ENCODE measurements at regions not wholly inside any gene's neighbourhood (a gene's known extent, or its start where the extent isn't known, plus 50 kb on each side); places are given as distances from the start of the nearest gene placed in this dataset.
"Not testable (repeated sequence)": the region's sequence is repeated elsewhere in the genome, so short reads cannot be mapped to it uniquely, and the experiment has no call there.

DNA sequence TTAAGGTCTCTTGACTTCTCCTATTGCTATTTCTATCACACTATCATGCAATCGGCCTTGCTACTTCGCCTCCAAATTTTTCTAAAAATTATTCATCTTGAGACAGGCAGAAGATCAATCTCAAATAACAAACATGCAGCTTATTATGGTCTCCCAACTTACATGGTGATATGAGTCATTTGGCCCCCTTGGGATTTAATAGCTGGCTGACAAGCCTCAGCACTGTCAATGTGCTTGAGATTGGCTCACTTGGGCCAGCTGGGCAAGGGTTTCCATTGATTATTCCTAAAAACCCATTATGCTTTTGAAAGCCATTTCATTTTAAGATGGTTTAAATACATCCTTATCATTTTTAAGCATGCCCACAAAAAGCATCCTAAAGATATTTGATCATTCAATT, 224.5 kb upstream of the NFIA start:
- DNase-seq (ENCODE audit: low read depth): no peak

DNA sequence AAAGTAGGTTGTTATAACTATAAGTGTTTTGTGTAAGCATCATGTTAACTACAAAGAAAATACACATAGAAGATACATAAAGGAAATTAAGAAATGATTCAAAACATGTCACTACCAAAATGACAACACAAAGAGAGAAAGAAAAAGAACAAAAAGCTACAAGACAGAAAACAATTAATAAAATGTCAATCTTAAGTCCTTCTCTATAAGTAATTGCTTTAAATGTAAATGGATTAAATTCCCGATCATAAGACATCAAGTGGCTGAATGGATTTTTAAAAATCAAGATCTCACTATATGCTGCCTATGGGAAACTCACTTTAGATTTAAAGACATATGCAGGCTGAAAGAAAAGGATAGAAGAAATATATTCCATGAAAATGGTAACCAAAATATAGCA, 232.3 kb upstream of the NFIA start:
- DNase-seq (ENCODE audit: low read depth): no peak

DNA sequence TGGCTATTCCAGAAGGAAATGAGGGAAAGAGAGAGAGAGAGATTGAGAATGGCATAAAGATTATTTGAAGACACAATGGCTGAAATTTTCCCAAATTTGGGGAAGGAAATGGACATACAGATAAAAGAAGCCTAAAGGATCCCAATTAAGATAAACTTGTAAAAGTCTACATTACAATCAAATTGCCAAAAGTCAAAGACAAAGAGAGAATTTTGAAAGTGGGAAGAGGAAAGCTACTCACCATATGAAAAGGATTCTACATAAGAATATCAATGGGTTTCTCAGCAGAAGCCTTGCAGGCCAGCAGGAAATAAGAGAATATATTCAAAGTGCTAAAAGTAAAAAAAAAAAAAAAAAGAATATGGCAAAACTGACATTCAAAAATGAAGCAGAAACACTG, 233.0 kb upstream of the NFIA start:
- DNase-seq (ENCODE audit: low read depth): no peak

DNA sequence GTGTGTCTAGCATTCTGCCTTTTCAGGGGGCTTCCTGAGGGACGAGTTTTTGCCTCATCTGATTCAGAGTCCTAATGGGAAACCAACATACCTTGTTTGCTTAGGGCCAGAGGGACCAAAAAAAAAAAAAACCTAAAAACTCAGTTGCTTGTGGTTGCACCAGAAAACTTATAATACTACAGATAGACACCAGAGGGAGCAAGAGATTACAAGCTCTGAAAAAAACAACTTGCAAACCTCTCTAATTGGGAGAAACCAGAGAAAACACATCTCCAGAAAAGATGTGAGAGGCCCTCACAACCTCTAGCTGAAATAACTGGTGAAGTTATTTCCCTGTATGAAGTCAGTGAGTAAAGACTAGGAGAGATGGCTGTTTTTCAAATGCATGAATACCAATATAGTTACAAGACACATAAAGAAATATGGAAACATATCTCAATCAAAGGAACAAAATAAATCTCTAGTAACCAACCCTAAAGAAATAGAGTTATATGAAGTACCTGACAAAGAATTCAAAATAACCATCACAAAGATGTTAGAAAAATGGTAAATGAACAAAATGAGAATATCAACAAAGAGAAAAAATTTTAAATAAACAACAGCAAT, 233.7 kb upstream of the NFIA start:
- peak; percentile 26 for DNase-seq (ENCODE audit: low read depth)

DNA sequence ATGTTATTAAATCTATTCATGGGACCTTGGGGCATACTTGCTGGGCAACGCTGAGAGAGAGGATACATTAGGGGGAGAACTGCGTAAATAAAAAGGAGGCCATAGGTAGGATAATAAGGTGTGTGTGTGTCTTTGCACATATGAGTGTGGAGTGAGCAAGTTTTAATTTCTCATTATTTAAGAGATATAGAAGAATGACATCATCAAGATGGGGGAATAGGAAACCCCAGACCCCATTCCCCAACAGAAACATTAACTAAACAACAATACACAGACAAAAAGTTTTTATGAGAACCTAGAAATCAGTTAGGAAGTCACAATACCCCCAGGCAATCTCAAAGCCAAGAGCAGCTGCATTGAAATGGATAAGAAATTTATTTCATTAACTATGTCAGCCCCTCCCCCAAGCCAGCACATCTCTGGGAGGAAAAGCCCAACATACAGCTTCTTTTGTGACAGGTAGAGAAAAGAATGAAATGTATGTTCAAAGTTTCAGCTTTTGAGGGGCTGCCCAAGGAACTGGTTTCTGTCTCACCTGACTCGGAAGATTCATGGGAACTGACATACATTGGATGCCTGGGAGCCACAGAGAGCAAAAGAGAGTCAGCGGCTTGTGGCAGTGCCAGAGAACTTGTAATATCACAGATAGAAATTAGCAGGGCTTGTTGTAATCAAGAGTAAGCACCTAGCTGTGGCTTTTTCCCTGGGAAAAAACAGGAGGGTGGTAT, 234.3 kb upstream of the NFIA start:
- no peak for DNase-seq (ENCODE audit: low read depth)

DNA sequence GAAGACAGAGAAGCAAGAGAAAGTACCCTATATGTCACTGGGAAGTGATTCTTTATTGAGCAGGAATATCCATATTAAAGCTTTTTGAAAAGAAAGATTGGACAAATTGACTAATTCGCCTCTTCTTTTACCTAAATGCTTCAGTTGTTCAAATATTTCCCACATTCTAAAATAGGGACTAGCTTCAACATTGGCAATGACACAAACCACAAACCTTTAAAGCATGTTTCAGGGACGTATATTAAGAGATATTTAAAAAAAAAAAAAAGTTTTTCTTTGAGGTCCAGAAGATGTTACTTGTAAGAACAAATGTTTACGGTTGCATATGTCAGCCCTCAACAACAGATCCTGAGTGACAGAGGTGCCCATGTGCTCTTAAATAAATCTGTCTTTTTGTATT, 235.0 kb upstream of the NFIA start:
- no peak for DNase-seq (ENCODE audit: low read depth)

DNA sequence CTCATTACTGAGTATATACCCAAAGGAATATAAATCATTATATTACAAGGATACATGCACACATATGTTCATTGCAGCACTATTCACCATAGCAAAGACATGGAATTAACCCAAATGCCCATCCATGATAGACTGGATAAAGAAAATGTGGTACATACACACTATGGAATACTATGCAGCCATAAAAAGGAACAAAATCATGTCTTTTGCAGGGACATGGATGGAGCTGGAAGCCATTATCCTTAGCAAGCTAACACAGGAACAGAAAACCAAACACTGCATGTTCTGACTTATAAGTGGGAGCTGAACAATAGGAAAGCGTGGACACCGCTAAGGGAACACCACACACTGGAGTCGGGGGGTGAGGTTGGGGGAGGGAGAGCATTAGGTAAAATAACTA, 236.7 kb upstream of the NFIA start:
- not testable (repeated sequence) for DNase-seq (ENCODE audit: low read depth)

DNA sequence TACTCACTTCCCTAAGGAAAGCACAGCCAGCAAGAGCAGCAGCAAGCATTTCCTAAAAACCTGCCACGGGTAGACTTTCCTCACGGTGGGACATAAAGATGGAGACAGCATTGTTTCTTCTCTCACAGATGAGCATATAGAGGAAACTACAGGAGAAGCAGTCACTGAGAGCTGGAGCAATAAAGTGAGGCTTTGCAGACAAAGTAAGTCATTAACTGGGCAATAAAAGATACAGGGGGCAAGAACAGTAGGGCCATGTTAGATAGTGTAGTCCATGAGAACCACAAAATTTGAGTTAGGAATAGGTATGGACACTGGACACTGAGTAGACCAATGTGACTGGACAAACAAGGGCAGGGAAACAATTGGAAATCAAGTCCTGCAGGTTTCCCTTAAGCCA, 240.1 kb upstream of the NFIA start:
- no peak for DNase-seq (ENCODE audit: low read depth)

DNA sequence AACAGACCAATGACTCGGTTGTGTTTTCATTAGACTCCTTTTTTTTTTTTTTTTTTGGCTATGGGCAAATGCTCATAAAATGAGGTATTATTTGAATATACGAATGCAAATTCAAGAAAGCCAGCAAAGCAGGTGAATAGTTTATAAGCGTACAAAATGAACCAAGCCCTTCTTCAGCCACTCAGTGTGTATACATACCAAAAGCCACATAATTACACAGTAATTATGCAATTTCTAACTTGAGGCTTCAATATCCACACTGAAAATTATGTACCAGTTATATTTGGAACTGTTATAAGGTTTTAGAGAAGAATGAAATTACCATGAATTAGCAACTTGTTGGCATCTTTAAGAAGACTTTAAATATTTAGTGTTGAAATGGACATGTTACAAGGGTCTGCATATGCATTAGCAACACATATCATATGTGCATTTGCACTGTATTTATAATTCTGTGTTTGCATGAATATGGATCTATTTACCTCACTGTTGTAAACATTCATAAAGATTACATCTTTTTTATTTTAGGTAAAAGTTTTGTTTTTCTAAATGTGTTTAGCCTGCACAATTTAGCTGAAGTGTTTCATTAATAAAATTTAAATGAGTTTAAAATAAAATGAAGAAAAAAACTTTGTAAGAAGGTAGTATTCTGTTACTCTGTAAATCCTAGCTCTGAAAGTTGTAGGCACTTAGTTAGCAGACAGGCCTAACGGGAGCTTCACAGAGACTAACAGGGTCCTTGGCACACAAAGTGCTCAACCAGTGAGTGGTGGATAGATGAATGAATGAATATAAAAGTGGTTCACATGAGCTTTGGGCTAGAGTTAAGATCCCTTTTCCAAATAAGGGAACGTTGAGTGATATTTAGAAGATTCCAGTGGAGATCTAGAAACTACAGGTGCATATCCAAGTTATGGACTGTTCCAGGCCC, 241.0 kb upstream of the NFIA start:
- DNase-seq (ENCODE audit: low read depth): no peak

DNA sequence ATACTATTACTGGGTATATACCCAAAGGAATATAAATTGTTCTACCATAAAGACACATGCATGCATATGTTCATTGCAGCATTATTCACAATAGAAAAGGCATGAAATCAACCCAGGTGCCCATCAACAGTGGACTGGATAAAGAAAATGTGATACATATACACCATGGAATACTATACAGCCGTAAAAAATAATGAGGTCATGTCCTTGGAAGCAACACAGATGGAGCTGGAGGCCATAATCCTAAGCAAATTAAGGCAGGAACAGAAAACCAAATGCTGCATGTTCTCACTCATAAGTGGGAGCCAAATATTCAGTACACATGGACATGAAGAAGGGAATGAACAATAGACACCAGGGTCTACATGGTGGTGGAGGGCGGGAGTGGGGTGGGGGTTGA, 241.9 kb upstream of the NFIA start:
- not testable (repeated sequence) for DNase-seq (ENCODE audit: low read depth)

DNA sequence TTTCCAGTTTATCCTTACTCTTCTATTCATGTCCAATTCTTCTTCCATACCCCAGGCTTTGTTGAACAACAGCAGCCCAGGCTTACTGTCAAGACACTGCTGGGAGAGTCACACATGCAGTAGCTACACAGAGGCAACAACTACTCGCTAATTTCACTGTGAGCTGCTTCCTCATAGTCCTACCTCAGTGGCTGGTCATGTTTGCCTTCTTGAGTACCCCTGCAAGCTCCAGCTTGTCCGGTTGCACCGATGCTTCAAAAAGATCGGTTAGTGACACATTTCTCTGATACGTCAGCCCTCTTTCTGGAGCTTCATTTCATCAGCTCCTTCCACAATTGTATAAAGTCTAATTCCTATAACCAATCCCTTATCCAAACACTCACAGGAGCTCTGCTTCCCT, 246.7 kb upstream of the NFIA start:
- no peak for DNase-seq (ENCODE audit: low read depth)

DNA sequence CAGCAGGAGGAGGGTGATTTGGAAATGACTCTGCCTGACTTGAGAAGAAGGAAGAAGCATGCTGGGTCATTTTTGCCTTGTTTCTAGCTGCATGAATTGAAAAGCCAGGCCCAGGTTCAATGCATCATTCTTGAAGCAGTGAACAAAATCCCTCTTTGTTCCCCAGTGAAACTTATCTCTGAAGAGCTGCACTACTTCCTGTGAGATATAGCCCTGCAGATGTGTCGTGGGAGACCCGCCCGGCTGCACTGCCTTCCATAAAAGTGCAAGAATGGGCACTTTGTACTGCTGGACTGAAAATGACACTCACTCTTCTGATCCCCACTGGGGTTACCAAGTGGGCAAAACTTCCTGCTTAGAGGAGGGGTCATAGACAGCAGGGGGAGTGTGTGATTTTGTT, 249.2 kb upstream of the NFIA start:
- DNase-seq (ENCODE audit: low read depth): no peak

DNA sequence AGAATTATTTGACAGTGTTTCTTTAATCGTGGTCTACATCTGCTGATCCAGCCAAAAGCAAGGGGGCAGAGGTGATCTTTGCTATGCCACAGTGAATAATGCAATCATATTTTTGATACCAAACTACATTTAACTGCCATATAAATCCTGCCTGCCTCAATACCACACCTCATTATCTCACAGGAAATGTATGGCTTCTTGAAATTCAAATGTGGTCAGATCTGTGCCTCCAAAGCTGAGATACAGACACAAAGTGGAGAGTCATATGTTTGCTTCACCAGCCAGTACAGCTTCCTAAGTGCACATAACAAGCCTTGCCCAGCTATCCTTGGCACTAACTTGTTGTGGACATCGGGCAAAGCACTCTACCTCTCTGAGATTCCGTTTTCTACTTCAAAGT, 250.0 kb upstream of the NFIA start:
- no peak for DNase-seq (ENCODE audit: low read depth)

DNA sequence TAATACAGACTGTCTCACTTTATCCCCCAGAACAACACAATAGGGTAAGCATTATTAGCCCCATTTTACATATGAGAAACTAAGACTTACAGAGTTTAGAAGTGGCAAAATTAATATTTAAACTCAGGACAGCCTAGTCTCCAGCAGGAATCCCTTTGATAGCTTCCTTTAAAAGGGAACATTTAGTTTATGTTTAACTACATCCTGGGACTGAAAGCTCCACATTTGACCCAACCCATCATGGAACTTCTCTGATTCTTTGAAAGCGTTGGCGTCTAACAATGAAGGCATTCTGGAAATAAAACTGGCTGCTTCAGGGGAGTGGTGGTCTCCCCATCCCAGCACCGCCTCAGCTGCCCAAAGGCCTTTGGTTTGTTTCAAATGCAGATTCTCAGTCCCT, 250.6 kb upstream of the NFIA start:
- DNase-seq (ENCODE audit: low read depth): no peak

DNA sequence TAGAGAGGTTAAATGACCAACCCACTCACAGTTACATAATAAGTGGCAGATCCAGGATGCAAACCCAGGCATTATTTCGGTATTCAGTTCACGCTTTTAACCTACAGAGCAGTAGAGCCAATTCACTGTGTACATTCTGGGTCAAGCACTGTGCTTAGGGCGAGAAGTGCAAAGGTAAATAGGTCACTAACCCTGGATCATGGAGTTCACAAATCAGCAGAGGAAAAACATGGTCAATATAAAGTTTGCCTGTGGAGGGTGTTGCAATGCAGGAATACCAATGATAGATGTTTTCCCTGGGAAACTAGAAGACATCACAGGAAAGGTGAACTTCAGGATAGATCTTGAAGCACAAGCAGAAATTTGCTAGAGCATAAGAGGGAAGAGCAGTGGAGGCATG, 253.4 kb upstream of the NFIA start:
- no peak for DNase-seq (ENCODE audit: low read depth)

DNA sequence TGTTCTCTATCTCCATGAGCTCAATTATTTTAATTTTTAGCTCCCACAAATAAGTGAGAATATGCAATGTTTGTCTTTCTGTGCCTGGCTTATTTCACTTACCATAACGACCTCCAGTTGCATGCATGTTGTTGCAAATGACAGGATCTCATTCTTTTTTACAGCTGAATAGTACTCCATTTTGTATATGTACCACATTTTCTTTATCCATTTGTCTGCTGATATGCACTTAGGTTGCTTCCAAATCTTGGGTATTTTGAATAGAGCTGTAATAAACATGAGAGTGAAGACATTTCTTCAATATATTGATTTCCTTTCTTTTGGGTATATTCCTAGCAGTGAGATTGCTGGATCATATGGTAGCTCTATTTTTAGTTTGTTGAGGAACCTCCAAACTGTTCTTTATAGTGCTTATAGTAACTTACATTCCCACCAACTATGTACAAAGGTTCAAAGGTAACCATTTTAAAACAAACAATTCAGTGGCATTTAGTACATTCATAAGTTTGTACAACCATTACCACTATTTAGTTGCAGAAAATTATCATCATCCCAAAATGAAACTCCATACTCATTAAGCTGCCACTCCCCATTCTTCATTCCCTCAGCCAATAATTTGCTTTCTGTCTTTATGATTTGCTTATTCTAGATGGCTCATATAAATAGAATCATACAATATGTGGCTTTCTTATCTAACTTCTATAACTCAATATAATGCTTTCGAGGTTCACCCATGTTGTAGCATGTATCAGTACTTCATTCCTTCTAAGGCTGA, 255.9 kb upstream of the NFIA start:
- DNase-seq (ENCODE audit: low read depth): no peak

DNA sequence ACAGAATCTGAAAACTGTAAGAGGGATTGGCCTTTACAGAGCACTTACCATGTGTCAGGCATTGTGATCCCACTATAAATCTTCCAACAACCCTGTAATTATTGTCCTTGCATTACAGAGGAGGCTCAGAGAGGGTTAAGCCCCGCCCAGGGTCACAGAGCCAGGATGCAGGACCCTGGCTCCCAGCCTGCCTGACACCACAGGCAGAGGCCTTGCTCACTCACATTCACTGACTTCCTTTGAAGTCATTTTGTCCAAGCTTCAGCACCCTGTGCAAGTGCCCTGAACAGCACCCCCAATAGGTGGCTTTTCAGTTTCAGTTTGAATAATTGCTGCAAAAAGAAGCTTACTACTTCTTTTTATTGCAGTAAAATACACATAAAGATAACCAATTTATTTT, 256.8 kb upstream of the NFIA start:
- no peak for DNase-seq (ENCODE audit: low read depth)

DNA sequence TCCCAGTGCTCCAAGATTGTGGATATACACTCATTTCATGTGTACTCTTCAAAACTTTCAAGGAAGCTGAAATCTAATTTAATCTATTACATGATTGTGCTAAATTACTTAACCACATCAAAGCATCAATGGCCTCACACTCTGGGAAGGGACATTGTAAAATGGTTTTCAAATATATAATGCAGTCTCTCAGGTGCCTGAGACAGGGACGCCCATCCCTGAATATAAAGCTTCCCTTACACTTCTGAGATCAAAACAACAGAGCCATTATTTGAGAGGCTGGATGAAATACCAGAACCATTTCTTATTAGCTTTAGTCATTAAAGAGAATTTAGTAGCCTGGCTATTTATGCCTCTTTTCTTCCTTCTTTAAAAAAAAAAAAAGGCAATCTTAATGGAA, 259.2 kb upstream of the NFIA start:
- no peak for DNase-seq (ENCODE audit: low read depth)

DNA sequence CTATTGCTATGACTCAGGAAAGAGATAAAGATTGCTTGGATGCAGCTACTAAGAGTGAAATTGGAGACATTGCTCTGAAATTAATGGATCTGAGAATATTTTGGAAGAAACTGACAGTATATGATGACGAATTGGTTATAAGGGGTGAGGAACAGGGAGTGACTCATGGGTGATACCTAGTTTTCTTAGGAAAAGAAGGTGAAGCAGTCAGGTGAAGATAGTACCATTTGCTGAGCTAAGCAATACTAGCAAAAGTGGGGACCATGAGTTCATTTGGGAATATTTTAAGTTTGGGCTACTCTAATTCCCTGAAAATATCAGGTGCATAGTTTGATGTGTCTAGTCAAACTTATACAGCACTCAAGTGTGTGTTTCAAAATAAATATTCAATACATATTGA, 260.1 kb upstream of the NFIA start:
- DNase-seq (ENCODE audit: low read depth): no peak

DNA sequence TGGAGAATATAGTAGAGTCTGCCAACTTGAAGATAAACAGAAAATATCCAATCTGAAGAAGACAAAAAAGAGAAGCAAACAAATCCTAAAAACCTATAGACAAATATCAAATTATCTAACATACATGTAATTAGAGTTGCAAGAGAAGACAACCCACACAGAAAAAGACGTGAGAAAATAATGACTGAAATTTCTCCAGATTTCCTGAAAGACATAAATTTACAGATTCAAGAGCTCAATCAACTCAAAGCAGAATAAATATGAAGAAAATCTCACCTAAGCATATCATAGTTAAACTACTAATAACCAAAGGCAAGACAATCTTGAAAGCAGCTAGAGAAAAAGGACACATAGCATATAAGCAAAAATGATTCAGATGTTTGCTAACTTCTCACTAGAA, 261.2 kb upstream of the NFIA start:
- DNase-seq (ENCODE audit: low read depth): no peak

DNA sequence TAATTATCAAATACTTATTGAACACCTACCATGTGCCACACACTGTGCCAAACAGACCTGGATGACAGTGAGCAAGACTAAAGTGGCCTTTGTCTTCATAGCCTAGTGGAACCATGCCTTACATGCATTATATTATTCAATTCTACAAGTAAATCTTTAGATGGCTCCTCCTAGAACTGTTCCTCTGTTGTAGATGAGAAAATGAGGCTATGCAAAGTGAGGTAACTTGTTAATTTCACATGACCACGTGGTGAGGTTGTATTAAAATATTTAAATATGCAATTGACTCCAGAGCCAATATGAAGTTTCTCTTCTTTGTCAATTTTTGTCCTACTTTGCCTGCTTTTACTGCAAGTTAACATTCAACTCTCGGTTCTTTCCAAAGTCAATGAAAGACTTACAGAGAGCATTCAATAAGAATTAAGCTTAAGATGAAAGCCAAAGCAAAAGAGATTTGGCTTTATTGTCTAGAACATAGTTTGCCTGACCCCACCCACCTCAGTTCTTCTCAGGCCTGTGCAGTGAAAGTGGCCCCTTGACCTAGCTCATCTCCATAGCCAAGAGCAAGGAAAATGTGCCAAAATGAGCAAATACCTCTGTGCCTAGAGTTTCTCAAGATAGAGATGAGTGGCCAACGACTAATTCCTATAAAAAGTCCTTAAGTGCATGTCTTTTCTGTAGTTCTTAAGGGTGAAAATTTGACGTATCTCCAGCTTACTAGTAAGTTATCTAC, 263.2 kb upstream of the NFIA start:
- no peak for DNase-seq (ENCODE audit: low read depth)

DNA sequence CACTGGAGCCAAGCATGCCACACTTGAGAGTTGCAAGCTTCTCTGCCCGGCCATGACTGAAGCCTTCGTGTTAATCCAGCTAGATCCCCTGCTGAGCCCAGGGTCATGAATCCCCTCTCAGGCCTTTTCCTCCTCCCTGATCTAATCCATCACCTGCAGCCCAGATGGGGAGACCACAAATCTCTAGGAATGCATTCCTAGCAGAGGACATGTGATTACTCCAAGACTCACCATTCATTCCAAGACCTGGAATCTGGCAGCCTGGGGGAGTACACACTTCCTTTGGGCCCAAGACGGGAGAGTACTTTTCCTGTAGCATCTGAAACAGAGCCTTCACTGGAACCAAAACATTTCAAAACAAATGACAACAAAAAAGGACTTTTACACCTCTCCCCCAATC, 269.3 kb upstream of the NFIA start:
- peak; percentile 22 for DNase-seq (ENCODE audit: low read depth)
